NCI-H774 (cell line): ENCODE measurements at regions not wholly inside any gene's neighbourhood (a gene's known extent, or its start where the extent isn't known, plus 50 kb on each side); places are given as distances from the start of the nearest gene placed in this dataset.

Source experiments
- DNase-seq: peaks from one replicate; lab custom pipeline; 2025; lab: John Stamatoyannopoulos, UW

DNA sequence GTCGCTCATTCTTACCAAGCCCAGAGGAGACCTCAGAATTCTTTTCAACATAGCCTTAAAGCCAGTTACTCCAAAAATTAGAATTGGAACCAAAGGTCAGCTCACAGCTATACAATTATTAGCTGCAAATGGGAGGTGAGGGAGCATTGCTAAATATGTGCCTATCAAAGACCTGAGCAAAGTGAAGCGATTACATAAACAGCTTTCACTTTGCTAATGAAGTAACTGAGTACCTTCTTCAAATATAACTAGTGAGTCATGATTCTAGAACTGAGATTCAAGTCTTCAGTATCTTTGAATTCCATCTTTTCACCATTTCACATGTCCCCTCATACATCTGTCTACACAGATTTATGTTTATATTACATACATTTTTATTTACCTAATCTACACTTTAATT is 122.6 kb downstream of the P2RY1 start:
- no peak for DNase-seq

DNA sequence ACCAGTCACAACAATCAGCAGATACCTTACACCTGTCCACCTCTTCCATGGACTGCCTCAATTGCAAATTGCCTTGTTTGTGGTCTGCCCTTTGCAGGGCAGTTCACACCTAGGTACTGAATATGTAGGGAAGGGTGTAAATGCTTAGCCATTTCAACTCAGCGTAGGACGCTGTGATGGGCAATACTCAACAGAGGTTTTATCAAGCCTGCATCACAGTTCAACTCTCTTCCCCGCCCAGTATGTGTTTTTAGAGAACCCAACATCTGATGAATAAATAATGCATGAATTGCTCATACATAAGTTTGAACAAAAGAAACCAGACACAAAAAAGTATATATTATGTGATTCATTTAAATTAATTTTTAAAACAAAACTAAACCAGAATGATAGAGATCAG is 124.4 kb downstream of the P2RY1 start:
- DNase-seq = no peak

DNA sequence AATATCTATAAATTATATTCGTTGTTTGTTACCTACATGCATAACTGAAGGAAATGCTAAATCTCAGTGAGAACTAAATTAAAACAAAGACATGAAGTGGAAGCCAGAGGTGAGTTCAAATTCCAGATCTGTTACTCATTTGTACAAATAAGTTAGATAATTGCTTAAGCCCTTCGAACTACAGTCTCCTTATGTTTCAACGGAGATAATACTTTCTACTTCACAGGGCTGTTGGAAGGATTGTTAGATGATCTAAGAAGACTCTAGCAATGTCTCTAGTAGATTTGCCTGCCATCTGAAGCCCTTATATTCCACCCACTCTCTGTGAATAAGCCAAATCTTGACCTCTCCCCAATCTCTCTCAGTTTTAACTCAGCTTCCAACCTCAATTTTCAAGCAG is 125.8 kb downstream of the P2RY1 start:
- no peak for DNase-seq

DNA sequence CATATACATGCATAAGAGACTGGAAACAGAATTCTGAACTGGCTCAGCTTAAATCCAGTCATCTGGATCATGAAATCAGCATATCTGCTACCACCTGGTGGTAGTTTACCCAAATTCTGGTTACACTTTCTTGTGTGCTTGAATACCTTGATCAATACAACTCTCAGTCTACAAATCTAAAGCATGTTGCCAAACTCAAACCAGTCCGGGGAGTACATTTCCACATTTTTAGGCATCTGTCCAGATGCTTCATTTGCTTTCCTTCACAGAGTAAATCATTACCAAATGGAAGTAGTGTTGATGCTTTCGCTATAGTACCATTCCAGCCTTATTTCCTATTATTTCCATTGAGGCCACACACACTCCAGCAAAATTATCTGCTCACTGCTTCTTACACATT is 126.4 kb downstream of the P2RY1 start:
- no peak for DNase-seq

DNA sequence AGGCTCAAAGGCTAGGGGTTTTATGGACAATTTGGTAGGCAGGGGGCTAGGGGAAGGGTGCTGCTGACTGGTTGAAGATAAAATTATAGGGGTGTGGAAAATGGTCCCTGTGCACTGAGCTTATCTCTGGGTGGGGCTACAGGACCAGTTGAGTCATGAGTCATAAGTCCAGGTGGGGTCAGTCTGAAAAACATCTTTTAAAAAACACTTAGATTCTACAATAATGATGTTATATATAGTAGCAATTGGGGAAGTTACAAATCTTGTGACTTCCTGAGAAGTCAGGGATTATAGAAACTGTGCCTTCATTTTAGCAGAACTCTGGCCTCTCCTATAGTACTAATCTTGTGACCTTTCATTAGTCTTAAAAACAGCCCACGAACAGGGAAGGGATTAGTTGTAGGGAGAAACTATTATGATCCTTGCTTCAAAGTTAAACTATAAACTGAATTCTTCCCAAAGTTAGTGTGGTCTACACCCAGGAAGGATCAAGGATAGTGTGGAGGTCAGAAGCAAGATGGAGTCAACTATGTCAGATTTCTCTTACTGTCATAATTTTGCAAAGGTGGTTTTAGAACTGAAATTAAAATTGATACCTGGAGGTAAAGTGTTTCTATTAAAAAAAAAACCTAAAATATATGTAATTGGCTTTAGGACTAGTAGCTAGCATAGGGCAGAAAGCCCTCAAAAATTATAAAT is 130.1 kb downstream of the P2RY1 start:
- DNase-seq = no peak

DNA sequence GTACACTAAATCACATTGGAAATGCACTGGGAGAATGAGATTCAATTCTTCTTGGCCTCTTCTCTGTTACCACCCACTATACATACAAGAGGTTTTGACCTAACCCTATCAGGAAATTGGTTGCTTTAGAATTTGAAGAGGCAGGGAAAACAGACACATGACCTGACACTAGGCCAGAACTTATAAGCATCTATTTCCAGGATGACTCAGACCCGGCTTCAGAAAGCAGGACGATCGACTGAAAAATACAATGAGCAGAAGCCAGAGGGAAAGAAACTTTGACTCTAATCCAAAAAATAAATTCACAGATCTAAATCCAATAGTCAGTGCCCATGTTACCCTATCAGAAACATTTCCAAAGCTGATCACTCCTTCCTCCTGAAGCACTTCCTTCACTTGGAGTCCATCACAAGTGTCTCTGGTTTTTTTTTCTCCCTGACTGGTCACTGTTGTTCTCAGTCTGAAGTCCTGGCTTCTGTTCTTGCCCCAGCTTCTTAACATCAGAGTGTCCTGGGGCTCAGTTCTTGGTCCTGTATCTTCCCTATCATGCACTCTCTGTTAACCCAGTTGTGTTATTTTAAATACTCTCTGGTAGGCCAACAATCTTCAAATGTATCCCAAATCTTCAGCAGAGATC is 133.6 kb downstream of the P2RY1 start:
- no peak for DNase-seq

DNA sequence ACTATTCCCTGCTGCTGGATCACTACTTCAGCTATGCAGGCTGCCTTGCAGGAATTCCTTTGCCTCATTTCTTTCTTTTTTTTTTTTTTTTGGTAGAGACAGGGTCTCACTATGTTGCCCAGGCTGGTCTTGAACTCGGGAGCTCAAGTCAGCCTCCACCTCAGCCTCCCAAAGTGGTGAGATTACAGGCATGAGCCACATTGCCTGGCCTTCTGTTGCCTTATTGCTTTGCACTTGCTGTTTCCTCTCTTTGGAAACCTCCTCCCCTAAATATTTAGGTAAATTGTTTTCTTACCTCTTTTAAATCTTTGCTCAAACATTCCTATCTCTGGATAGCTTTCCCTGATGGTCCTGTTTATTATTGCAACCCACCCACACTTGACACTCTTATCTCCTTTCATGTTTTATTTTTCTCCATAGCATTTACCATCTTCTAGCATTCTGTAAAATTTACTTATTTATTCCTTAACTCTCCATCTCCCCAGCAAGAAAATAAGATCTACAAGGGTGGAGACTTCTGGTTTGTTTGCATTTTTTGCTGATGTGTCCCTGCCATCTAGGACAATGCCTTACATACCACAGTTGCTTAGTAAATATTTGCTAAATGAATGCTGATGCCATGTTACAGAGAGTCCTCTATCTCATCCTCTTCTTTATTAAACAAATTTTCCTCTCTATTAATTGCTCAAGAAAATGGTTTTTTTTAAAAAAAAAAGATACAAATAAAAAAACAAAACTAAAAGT is 134.8 kb downstream of the P2RY1 start:
- no peak for DNase-seq

DNA sequence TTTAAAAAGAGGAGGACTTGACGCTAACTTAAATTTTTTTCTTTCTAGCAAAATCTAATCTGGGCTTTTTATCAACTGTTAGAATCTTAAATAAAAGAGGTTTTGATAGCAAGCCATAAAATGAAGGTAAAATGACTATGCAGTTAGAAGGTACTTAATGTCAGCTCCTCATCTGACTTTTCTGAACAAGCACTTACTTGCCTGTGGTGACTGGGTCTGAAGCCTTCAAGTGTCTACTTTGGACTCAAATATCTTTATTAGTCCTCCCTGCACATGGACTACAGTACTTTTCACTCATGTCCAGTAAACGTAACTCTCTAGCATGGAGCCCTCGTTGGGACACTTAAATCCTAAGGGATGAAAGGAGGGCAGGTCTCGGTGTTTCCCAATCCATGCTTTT is 135.9 kb downstream of the P2RY1 start:
- no peak for DNase-seq

DNA sequence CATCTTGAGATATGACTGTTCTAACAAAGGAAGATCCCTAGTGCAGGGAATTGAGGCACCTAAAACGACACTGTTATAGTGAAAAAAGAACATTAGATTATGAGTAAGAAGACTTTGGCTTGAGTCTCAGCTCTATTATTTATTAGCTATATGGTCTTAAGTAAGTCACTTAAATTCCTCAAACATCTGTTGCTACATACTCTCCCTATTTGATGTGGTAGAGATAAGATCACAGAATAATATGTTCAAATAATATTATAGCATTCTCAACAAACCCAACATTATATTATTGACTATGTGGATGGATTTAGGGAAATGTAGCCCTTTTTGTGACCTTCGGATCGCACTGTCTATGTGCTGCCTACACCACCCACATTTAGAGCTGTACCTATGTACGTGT is 136.9 kb downstream of the P2RY1 start:
- no peak for DNase-seq

DNA sequence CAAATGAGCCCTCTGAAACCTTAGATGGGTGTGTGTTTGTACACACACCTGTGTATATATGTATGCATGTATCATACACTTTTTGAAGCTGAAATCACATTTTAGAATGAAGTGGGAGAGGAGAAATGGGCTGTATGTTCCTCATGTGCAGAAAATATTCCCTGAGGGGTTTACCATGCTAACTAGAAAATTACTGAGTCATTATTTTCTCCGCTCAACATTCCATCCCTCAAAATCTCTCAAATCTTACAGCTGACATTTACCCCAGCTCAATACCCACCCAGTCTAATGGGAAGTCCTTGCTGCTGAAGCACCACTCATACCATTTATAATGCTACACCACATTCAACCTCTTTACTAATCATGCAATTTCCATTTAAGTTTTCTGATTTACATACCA is 138.6 kb downstream of the P2RY1 start:
- no peak for DNase-seq

DNA sequence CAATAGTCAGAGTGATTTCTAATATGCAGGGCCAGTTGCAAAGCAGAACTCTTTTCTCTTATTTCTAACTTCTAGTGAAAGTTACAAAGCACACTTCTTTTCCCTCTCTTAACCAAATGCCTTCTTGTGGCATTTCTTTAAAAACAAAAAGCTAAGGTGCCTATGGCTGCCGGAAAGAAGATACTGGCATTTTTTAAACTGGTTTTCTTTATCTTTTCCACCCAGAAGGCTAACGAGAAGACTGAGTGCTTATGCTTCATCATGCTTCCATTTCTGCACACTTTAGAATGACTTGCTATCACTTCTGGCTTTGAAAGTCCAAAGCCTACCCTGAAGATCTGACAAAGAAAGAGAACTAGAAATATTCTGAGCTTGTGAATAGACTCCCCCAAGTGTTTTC is 141.3 kb downstream of the P2RY1 start:
- DNase-seq = no peak

DNA sequence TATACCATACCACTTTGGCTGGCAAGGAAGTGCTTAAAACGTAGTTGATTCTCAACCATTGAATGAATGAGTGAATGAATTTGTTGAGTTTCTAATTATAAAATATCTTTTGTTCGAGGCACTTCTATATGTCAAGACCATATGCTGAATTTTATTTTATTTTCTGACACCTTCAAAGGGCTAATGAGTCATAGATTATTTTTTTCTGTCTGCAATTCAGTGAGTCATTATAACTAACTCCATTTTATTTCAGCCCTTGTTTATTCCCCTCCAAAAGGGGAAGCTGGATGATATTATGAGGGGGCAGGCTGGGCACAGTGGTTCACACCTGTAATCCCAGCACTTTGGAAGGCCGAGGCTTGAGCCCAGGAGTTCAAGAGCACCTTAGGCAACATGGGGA is 142.4 kb downstream of the P2RY1 start:
- no peak for DNase-seq

DNA sequence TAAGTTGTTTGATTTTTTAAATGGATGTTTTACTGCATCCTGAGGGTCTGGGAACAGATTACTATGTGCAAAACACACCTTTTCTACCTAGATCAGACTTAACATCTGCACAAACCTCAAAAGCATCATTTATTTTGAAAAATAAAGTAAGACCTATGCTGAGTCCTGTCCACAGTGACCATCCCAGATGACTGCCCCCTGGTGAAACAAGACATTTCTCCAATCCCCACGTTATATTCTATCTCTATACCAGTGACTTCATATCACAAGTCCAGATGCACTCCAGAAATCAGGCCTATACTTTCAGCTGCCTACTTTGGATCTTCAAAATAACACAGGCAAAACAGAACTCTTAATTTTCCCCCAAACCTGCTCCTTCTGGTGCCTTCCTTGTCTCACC is 143.2 kb downstream of the P2RY1 start:
- no peak for DNase-seq

DNA sequence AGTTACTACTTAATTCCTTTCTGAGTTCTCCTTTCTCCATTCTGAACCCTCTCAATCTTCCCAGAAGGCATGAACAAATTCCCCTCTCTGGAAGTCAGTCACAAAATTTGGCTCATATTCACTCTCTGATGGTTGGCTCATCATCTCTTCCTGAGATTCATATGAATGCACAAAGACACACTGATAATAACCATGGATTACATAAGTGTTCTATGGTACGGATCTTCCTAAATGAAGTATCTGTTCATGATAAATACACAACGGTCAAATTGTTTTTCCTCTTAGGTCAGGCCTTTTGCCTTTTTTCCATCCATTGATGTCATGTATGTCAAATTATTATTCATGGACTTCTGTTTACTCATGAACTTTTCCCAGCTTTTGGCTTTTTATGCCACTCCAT is 162.6 kb downstream of the P2RY1 start:
- no peak for DNase-seq

DNA sequence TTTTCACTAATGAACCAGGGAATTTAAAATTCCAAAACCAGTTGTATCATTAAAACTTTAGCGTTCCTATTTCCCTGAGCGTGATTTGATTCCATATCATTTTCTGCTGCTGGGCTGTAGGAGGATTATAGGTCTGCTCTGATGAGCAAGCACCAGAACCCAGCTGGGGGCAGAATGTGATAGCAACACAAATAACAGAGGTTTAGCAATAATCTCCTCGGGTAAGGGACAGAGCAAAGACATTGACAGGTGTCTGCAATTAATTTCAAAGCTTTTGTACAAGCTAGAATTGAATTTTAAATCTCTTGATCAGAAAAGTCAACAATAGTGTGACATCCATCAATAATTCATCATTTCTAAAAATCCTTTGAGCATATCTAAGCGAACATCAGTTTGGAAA is 163.4 kb upstream of the RAP2B start:
- DNase-seq = no peak

DNA sequence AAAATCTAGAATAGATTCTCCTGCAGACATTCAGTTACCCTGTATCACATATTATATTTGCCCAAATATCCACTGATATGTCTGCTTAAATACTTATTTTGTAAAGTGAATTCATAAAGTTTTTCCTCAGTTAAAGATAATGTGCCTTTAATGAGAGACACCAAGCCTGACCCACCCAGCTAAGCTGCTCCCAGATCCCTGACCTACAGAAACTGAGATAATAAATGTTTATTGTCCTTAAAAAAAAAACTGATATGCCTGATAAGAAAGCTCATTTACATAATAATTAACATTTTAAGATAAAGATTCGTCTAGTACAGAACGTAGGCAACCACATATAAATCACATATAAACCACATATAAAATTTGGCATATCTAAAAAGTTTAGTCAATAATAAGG is 161.7 kb upstream of the RAP2B start:
- no peak for DNase-seq

DNA sequence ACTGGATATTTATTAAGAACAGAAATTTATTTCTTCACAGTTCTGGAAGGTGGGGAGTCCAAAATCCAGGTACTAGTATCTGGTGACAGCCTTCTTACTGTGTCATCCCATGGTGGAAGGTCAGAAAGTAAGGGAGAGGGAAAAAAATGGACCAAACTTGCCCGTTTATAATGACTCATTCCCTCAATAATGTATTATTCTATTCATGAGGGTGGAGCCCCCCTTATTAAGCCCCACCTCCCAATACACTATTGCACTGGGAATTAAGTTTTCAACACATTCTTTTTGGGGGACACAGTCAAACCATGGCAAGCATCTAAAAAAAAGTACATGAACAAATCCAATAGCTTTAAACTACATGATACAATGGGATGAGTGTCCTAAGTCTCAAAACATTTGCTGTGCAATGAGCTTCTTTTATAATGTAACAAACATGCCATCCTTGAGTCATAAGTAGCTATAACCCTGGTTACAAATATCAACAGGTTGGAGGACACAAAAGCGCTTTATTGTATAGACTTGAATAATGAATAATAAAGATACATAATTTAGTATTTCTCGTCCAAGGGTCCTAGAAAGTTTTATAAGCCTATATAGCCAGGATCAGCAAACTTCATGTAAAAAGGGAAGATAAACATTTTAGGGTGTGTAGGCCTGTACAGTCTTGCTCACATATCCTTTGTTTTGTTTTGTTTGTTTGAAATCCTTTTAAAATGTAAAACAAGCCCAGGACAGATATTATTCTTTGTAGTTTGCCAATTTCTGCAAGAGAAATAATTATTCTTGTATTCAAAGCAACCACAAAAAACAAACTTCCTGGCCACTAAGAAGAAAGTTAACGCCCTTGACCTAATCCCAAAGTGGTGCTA is 160.6 kb upstream of the RAP2B start:
- DNase-seq = no peak

DNA sequence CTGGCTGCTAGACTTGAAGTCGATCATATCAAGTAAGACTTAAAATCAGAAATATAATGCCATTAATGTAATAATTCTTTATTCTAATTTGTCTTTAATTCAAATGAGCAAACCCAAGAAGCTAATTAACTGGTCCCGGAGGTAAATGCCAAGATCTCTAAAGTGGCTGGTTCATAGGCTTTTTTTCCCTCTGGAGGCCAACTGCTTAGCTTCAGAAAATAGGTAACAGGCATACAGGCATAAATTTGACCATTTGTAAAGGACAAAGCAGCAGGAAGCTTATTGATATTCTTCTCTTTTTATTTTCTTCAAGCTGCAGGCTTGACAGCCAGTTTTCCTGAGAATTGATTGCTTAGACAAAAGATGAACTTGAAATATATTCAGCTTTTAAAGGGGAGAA is 158.6 kb upstream of the RAP2B start:
- DNase-seq = no peak

DNA sequence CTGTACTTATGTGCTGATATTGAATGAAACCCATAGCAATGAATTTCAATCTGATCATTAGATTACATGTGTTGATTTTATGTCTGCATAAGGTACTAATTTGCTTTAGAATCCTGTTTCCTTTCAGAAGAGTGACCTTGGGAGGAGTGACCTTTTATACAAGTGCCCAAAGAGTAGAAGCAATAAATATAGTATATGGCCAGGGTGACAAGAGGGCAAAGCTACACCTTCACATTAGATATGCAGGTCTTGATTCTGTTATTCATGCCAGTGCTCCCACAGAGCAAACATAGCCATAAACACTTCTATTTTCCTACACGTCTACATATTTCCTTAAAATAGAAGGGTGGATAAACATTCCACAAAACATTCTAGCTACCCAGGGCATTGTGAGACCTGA is 158.2 kb upstream of the RAP2B start:
- DNase-seq = no peak

DNA sequence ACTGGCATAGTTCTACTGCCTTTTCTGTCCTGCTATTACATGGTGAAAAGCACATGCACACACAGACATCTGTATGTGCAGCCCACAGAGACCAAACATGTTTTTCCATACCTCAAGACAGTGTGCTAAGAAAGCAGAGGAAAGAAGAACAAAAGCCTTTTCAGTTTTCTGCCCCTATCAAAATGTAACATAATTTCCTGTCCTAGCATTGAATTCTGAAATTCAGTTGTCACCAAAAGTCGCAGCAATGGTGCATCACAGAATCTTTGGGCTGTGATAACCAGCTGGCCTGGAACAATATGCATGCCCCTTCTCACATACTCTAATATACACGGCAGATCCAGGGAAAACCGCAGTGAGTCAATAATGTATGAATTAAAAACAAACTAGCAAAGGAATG is 153.8 kb upstream of the RAP2B start:
- DNase-seq = no peak

DNA sequence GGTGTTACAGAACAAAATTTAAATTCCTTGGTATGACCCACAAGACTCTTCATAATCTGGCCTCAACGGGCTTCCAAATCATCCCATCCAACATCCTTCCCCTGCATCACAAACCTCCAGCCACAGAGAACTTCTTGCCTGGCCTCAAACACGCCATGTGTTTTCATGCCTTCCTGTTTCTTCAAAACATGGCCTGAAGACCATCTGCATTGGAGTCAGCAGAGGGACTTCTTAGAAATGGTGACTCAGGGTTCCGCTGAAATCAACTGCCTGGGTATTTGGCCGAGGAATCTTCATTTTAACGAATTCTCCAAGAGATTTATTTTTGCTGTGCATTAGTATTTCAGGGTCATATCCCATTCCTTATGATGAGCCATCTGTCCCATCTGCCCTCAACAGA is 138.1 kb upstream of the RAP2B start:
- DNase-seq = no peak

DNA sequence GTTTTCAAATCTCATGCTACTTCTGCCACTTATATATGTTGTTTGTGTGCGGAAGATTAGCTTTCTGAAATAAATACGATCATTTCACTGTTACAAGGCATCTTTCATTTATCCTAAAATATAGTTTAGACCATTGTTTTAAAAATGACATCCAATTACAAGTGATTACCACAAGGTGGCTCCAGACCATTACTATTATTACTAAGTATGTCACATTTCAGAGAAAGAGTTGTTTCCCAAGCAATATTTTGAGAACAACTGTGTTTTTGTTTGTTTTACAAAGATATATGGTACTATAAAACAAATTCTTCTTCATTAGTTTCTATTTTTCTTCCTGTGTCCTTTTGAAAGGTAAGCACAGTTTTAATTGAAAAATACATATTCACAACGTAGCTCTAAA is 136.0 kb upstream of the RAP2B start:
- peak; percentile 19 for DNase-seq

DNA sequence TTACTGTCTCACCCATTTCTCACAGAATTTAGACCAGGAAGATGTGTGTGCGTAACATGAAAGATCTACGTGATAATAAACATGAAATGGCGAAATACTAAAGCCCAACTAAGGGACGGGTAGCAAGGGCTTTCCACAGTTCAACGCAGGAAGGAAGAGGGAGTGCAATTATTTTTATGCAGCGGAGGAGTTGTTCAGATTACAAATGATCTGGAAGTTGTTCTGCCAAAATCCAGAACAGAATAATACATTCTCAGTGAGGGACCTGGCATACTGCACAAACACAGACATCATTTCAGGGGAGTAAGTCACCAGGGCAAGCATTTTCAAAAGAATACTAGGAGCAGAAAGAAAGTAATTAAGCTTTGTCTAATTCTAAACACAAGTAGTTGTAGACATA is 133.6 kb upstream of the RAP2B start:
- no peak for DNase-seq
